ENCODE measurements at regions not wholly inside any gene's neighbourhood (a gene's known extent, or its start where the extent isn't known, plus 50 kb on each side); places are given as distances from the start of the nearest gene placed in this dataset.
"Not testable (repeated sequence)": the region's sequence is repeated elsewhere in the genome, so short reads cannot be mapped to it uniquely, and the experiment has no call there.

GRCh38 chr5:100249884-100250269 lies 285.3 kb upstream of the FAM174A start:
- DNase-seq (ENCODE audit: extremely low read depth in 1 of 2, low read depth in 1 of 2), result no peak

- DNase-seq (ENCODE audit: extremely low read depth in 1 of 2, low read depth in 1 of 2), result no peak
Observed at GRCh38 chr5:100249211-100249883, 285.8 kb upstream of the FAM174A start.

- no peak for DNase-seq (ENCODE audit: extremely low read depth in 1 of 2, low read depth in 1 of 2)
Observed at GRCh38 chr5:100232736-100233135, 302.4 kb upstream of the FAM174A start.

DNA sequence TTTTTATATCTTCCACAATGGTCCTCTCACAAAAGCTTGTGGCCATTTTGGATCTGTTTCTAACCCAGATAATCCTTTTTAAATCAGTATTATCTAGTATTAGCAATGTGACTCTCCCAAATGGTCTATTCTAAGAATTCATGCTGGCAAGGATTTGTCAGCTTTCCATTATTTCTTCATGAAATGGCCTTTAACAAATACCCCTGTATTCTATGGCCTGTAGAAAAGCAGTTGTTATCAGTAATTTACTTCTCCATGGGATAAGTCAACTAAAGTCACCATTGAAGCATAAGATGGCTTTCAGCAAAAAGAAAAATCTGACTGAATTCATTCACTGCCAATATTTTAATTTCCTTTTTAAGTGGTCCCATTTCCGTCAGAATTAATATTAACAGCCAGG lies 346.4 kb upstream of the FAM174A start:
- DNase-seq (ENCODE audit: extremely low read depth in 1 of 2, low read depth in 1 of 2), result no peak

- DNase-seq (ENCODE audit: extremely low read depth in 1 of 2, low read depth in 1 of 2), result no peak
Observed at GRCh38 chr5:100188339-100188738, 346.8 kb upstream of the FAM174A start.

- no peak for DNase-seq (ENCODE audit: extremely low read depth in 1 of 2, low read depth in 1 of 2)
Observed at GRCh38 chr5:100186181-100186580, 349.0 kb upstream of the FAM174A start.

GRCh38 chr5:100182402-100182801 lies 352.8 kb upstream of the FAM174A start:
- no peak for DNase-seq (ENCODE audit: extremely low read depth in 1 of 2, low read depth in 1 of 2)

- DNase-seq (ENCODE audit: extremely low read depth in 1 of 2, low read depth in 1 of 2), result no peak
Observed at GRCh38 chr5:100175346-100175745, 359.8 kb upstream of the FAM174A start.

DNA sequence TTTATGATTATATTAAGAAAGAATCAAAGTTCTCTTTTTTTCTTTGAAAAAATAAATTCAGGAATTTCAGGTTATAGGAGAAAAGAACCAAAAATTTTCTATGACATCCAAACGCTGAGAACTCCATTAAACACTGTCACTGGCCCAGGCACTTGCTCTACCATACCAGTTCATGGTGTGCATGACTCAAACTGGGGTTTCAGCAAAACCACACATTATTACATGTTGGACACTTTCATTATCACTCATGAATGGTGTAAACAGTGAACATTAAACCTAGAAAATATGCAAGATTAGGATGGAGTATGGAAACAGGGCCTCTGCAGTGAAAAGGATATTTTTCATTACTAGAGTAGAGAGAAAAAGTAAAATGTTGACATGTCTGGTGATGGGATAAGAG lies 369.9 kb upstream of the FAM174A start:
- DNase-seq (ENCODE audit: extremely low read depth in 1 of 2, low read depth in 1 of 2), result no peak

- DNase-seq (ENCODE audit: extremely low read depth in 1 of 2, low read depth in 1 of 2), result no peak
Observed at GRCh38 chr5:100161868-100162267, 373.3 kb upstream of the FAM174A start.

DNA sequence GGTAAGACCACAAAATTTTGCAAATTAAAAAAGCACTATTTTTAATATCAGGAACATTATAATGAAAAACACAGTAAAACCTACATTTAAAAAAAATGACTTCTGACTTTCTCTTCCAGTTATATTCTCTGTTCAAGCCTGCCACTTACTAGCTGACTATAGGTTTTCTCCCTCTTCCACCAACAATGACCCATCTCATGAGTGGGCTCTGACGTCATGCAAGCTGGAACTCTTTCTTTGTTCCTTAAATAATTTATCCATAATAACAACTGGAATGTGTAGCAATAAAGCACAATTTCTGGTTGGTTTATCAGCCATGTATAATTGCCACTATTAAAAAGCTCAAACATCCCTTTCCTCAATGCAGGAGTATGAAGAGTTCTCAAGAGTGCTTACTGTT lies 378.1 kb upstream of the FAM174A start:
- DNase-seq (ENCODE audit: extremely low read depth in 1 of 2, low read depth in 1 of 2), result no peak

- DNase-seq (ENCODE audit: extremely low read depth in 1 of 2, low read depth in 1 of 2), result no peak
Observed at GRCh38 chr5:100148239-100148638, 386.9 kb upstream of the FAM174A start.

DNA sequence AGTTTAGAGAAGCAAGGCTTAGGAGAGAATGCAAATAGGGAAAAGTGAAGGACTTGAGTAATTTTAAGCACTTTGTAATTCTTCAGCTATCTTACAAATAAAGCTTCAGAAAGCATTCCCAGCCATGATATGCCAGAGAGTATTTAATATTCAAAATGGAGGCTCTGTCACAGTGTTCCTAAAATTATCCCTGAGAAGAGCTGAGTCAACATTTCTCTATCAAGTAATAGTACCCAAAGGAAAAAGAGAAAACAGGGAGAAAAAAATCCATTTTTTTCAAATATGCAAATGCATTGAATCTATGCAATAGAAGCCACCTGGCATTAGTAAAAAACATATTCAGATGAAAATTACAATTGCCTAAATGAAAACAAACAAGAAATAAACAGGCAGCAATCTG lies 392.6 kb upstream of the FAM174A start:
- DNase-seq (ENCODE audit: extremely low read depth in 1 of 2, low read depth in 1 of 2), result no peak

DNA sequence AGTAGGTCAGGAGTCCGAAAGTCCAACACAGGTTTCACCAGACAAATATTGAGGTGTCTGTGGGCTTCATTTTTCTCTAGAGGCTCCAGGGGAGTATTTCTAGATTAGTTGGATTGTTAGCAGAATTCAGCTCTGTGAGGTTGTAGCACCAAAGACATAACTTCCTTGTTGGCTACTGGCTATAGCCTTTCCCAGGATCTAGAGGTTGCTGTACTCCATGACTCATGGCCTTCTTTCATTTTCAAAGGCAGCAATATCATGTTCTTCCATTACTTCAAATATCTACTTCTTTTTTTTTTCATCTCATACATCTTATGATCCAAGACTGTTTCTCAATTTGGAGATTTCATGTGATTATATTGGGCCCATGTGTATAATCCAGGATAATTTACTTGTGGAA lies 404.0 kb upstream of the FAM174A start:
- no peak for DNase-seq (ENCODE audit: extremely low read depth in 1 of 2, low read depth in 1 of 2)

GRCh38 chr5:100130307-100130706 lies 404.9 kb upstream of the FAM174A start:
- no peak for DNase-seq (ENCODE audit: extremely low read depth in 1 of 2, low read depth in 1 of 2)

GRCh38 chr5:100119903-100120302 lies 415.3 kb upstream of the FAM174A start:
- DNase-seq (ENCODE audit: extremely low read depth in 1 of 2, low read depth in 1 of 2), result no peak

- DNase-seq (ENCODE audit: extremely low read depth in 1 of 2, low read depth in 1 of 2), result no peak
Observed at GRCh38 chr5:100110497-100110896, 424.7 kb upstream of the FAM174A start.

GRCh38 chr5:100108883-100109282 lies 426.3 kb upstream of the FAM174A start:
- DNase-seq (ENCODE audit: extremely low read depth in 1 of 2, low read depth in 1 of 2), result no peak

GRCh38 chr5:100103592-100104119 lies 431.5 kb upstream of the FAM174A start:
- DNase-seq (ENCODE audit: extremely low read depth in 1 of 2, low read depth in 1 of 2), result not testable (repeated sequence)

- not testable (repeated sequence) for DNase-seq (ENCODE audit: extremely low read depth in 1 of 2, low read depth in 1 of 2)
Observed at GRCh38 chr5:100101466-100101865, 433.7 kb upstream of the FAM174A start.

DNA sequence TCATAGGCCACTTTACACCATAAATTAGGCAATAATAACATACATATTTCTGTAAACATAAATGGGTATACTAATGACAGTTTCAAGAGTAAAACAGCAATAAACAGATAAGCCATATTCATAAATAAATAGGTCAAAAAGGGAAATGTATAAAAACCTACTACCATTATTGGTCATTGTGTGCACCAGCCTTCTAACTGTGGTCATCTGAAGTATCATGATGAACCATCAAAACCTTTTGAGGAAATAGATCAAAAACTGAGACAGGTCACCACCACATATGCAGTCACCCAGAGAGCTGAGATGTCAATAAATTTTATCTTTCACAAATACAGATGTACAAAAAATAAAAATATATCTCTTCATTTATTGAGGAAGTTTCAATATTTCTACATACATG lies 438.8 kb upstream of the FAM174A start:
- not testable (repeated sequence) for DNase-seq (ENCODE audit: extremely low read depth in 1 of 2, low read depth in 1 of 2)

- not testable (repeated sequence) for DNase-seq (ENCODE audit: extremely low read depth in 1 of 2, low read depth in 1 of 2)
Observed at GRCh38 chr5:100080703-100081102, 454.5 kb upstream of the FAM174A start.

- DNase-seq (ENCODE audit: extremely low read depth in 1 of 2, low read depth in 1 of 2), result not testable (repeated sequence)
Observed at GRCh38 chr5:100079163-100079562, 456.0 kb upstream of the FAM174A start.
